H1 (cell line): ENCODE measurements at regions not wholly inside any gene's neighbourhood (a gene's known extent, or its start where the extent isn't known, plus 50 kb on each side); places are given as distances from the start of the nearest gene placed in this dataset.
A peak's percentile ranks its signal among the peaks of the same experiment; 100 is the strongest.

Source experiments
- CTCF ChIA-PET: fragments of 300-600 bp; sonication (Branson Sonifier 250); formaldehyde crosslinking; loops from one replicate; lab custom pipeline; 2021; ENCODE audit not compliant: partially characterized antibody; lab: Charles Lee
- POLR2A ChIA-PET: fragments of 300-600 bp; sonication (Branson Sonifier 250); formaldehyde crosslinking; loops from one replicate; lab custom pipeline; 2021; ENCODE audit warnings: inconsistent platforms; ENCODE audit not compliant: partially characterized antibody; lab: Charles Lee
- DNase-seq, 2 experiments: peaks; one replicate each; pipeline versions ENCODE4 v3.0.0 to v3.0.0-alpha.2; 2010 to 2022; ENCODE audit warnings: low spot score in 2 of 2, low read depth in 1 of 2, mixed read lengths in 1 of 2
- FAIRE-seq: peaks from 2 replicates; lab custom pipeline; 2011; peaks lifted over from hg19 to GRCh38; lab: Jason Lieb, UNC
- H2AFZ ChIP-seq: 2 replicates; pipeline ENCODE4 v1.8.1; 2012; ENCODE audit warnings: low read length, inconsistent platforms
- H2AK5ac ChIP-seq: 2 replicates; pipeline ENCODE4 v1.6.1; 2013; ENCODE audit warnings: low read depth, low read length
- H2BK120ac ChIP-seq: replicated peaks from 2 replicates; pipeline ENCODE3; 2013; ENCODE audit warnings: low read depth, low read length, inconsistent platforms
- H2BK12ac ChIP-seq: 2 replicates; pipeline ENCODE4 v1.6.1; 2013; ENCODE audit warnings: low read depth, low read length
- H2BK15ac ChIP-seq: 2 replicates; pipeline ENCODE4 v1.6.1; 2013; ENCODE audit warnings: low read length
- H2BK20ac ChIP-seq: 2 replicates; pipeline ENCODE4 v1.6.1; 2013; ENCODE audit warnings: low read length
- H2BK5ac ChIP-seq: 2 replicates; pipeline ENCODE4 v1.6.1; 2013; ENCODE audit warnings: low read depth, low read length
- H3K14ac ChIP-seq: 2 replicates; pipeline ENCODE4 v1.6.1; 2013; ENCODE audit warnings: inconsistent platforms; ENCODE audit not compliant: insufficient read length
- H3K18ac ChIP-seq: 2 replicates; pipeline ENCODE4 v1.6.1; 2013; ENCODE audit warnings: low read length; ENCODE audit errors: extremely low read depth
- H3K23ac ChIP-seq: 2 replicates; pipeline ENCODE4 v1.6.1; 2013; ENCODE audit warnings: inconsistent platforms; ENCODE audit not compliant: insufficient read length
- H3K23me2 ChIP-seq: 2 replicates; pipeline ENCODE4 v1.6.1; 2013; ENCODE audit warnings: low read depth, low read length
- H3K27ac ChIP-seq: 2 replicates; pipeline ENCODE4 v1.6.1; 2011; ENCODE audit warnings: low read depth, low read length, inconsistent platforms
- H3K27me3 ChIP-seq, 4 experiments: replicated peaks in 1 of 4; 1 replicate in 1 of 4; 2 replicates in 3 of 4; pipeline versions ENCODE4 v1.6.1 to v1.8.1; 2011 to 2013; ENCODE audit warnings: low read length in 3 of 4, mild to moderate bottlenecking in 3 of 4, inconsistent platforms in 2 of 4, mixed read lengths in 2 of 4, moderate library complexity in 1 of 4; ENCODE audit not compliant: control insufficient read depth in 3 of 4, insufficient read depth in 3 of 4; ENCODE audit errors: extremely low read depth in 1 of 4
- H3K36me3 ChIP-seq, 4 experiments: 2 replicates each; pipeline versions ENCODE4 v1.6.1 to v1.8.1; 2011 to 2013; ENCODE audit warnings: mild to moderate bottlenecking in 4 of 4, low read length in 3 of 4, moderate library complexity in 2 of 4, control low read depth in 1 of 4, inconsistent platforms in 1 of 4; ENCODE audit not compliant: insufficient read depth in 4 of 4, control insufficient read depth in 2 of 4
- H3K4ac ChIP-seq: replicated peaks from 2 replicates; pipeline ENCODE3; 2013; ENCODE audit warnings: low read length, low read depth, mixed read lengths, inconsistent platforms; ENCODE audit not compliant: insufficient read length
- H3K4me1 ChIP-seq, 4 experiments: replicated peaks in 1 of 4; 1 replicate in 1 of 4; 2 replicates in 3 of 4; pipeline versions ENCODE4 v1.6.1 to v1.8.1; 2011 to 2013; ENCODE audit warnings: low read length in 3 of 4, inconsistent platforms in 2 of 4, mixed read lengths in 1 of 4; ENCODE audit not compliant: insufficient read depth in 4 of 4, control insufficient read depth in 3 of 4
- H3K4me2 ChIP-seq, 2 experiments: 2 replicates each; pipeline versions ENCODE4 v1.6.1 to v1.8.1; 2011 to 2013; ENCODE audit warnings: low read depth in 2 of 2, low read length in 2 of 2, control low read depth in 1 of 2, inconsistent platforms in 1 of 2, mild to moderate bottlenecking in 1 of 2; ENCODE audit not compliant: insufficient read depth in 1 of 2
- H3K4me3 ChIP-seq, 4 experiments: fragments of 200-600, 300-600 bp in 1 of 4; sonication (generic), shearing (Covaris generic), sonication (Bioruptor Twin) in 1 of 4; 2 replicates each; pipeline versions ENCODE4 v1.5.1 to v1.8.1; 2011 to 2016; ENCODE audit warnings: low read length in 4 of 4, low read depth in 3 of 4, control low read depth in 2 of 4, inconsistent platforms in 2 of 4, mild to moderate bottlenecking in 2 of 4, mixed read lengths in 1 of 4, moderate library complexity in 1 of 4; ENCODE audit not compliant: insufficient read depth in 2 of 4; ENCODE audit errors: extremely low read depth in 1 of 4
- H3K56ac ChIP-seq: replicated peaks from 2 replicates; pipeline ENCODE3; 2013; ENCODE audit warnings: low read depth, mild to moderate bottlenecking, mixed read lengths, low read length, inconsistent platforms; ENCODE audit not compliant: insufficient read length
- H3K79me1 ChIP-seq: 2 replicates; pipeline ENCODE4 v1.6.1; 2013; ENCODE audit warnings: low read depth, low read length, control low read depth
- H3K79me2 ChIP-seq, 2 experiments: 2 replicates each; pipeline versions ENCODE4 v1.6.1 to v1.8.1; 2012 to 2013; ENCODE audit warnings: low read length in 2 of 2, mild to moderate bottlenecking in 2 of 2, inconsistent platforms in 1 of 2; ENCODE audit not compliant: insufficient read depth in 2 of 2, control insufficient read depth in 1 of 2
- H3K9ac ChIP-seq, 4 experiments: replicated peaks in 1 of 4; 1 replicate in 1 of 4; 2 replicates in 3 of 4; pipeline versions ENCODE4 v1.6.1 to v1.8.1; 2011 to 2013; ENCODE audit warnings: low read depth in 3 of 4, low read length in 3 of 4, control low read depth in 2 of 4, mild to moderate bottlenecking in 2 of 4, moderate library complexity in 2 of 4, inconsistent platforms in 1 of 4; ENCODE audit errors: extremely low read depth in 1 of 4
- H3K9me3 ChIP-seq, 2 experiments: 2 replicates each; pipeline versions ENCODE4 v1.6.1 to v1.8.1; 2012 to 2013; ENCODE audit warnings: mild to moderate bottlenecking in 2 of 2, moderate library complexity in 2 of 2, control low read depth in 1 of 2, inconsistent platforms in 1 of 2, low read depth in 1 of 2, low read length in 1 of 2, mixed read lengths in 1 of 2; ENCODE audit not compliant: insufficient read depth in 2 of 2
- H4K20me1 ChIP-seq, 2 experiments: replicated peaks in 1 of 2; 2 replicates each; pipeline versions ENCODE3 to v1.8.1; 2011 to 2013; ENCODE audit warnings: inconsistent platforms in 2 of 2, low read length in 2 of 2, mild to moderate bottlenecking in 1 of 2; ENCODE audit not compliant: insufficient read depth in 2 of 2, control insufficient read depth in 1 of 2
- H4K5ac ChIP-seq: 2 replicates; pipeline ENCODE4 v1.6.1; 2013; ENCODE audit warnings: low read length, low read depth, mixed read lengths, inconsistent platforms; ENCODE audit not compliant: insufficient read length
- H4K8ac ChIP-seq: 2 replicates; pipeline ENCODE4 v1.8.0; 2013; ENCODE audit warnings: mild to moderate bottlenecking, moderate library complexity, low read length, inconsistent platforms; ENCODE audit not compliant: insufficient read depth; ENCODE audit errors: extremely low read depth
- H4K91ac ChIP-seq: replicated peaks from 2 replicates; pipeline ENCODE3; 2013; ENCODE audit warnings: low read length, mixed read lengths, inconsistent platforms; ENCODE audit not compliant: insufficient read length
- ASH2L ChIP-seq: fragments of 200-600, 300-600 bp; sonication (generic); IDR thresholded peaks from one replicate; pipeline ENCODE4 v1.7.1; 2017; ENCODE audit warnings: low read length
- BRCA1 ChIP-seq: IDR thresholded peaks from 2 replicates; pipeline ENCODE4 v1.6.1; 2012; ENCODE audit warnings: low read depth, low read length, improper control_type of control experiment
- CBX8 ChIP-seq: fragments of 300-800, 300-1000 bp; sonication (generic); IDR thresholded peaks from 2 replicates; pipeline ENCODE4 v1.7.1; 2016; ENCODE audit warnings: low read depth, low read length, borderline replicate concordance
- CTCF ChIP-seq, 3 experiments: IDR thresholded peaks; 1 replicate in 2 of 3; 2 replicates in 1 of 3; pipeline versions ENCODE4 v1.5.1 to v1.6.1; 2011; ENCODE audit warnings: low read length in 3 of 3, mild to moderate bottlenecking in 3 of 3, inconsistent platforms in 2 of 3, low read depth in 1 of 3, moderate library complexity in 1 of 3; ENCODE audit not compliant: insufficient read depth in 1 of 3; ENCODE audit errors: control extremely low read depth in 1 of 3
- EZH2 ChIP-seq: fragments of 200-600 bp; sonication (generic); IDR thresholded peaks from 2 replicates; pipeline ENCODE4 v1.7.1; 2012; ENCODE audit warnings: low read depth, mild to moderate bottlenecking, moderate library complexity, low read length, inconsistent platforms; ENCODE audit not compliant: severe bottlenecking
- KDM1A ChIP-seq: fragments of 200-600, 300-600 bp; sonication (generic); IDR thresholded peaks from 2 replicates; pipeline ENCODE4 v1.7.1; 2016; ENCODE audit warnings: mild to moderate bottlenecking, low read length, borderline replicate concordance
- MAX ChIP-seq: IDR thresholded peaks from 2 replicates; pipeline ENCODE4 v1.6.1; 2012; ENCODE audit warnings: inconsistent platforms
- POU5F1 ChIP-seq: IDR thresholded peaks from 2 replicates; pipeline ENCODE4 v1.6.1; 2011; ENCODE audit warnings: low read depth, mild to moderate bottlenecking, low read length, moderate library complexity
- SUZ12 ChIP-seq: fragments of 200-600 bp; sonication (generic); IDR thresholded peaks from 2 replicates; pipeline ENCODE4 v1.6.1; 2012; ENCODE audit warnings: mild to moderate bottlenecking, inconsistent platforms, low read length, moderate library complexity, mixed read lengths
- whole genome bisulfite sequencing, 2 experiments: shearing (Covaris generic) in 1 of 2; methylation state at CpG; one replicate each; pipeline versions ENCODE4 v1.1.6 to v1.1.7; 2013 to 2015; ENCODE audit warnings: low lambda C conversion rate in 2 of 2, mixed read lengths in 2 of 2, inconsistent platforms in 1 of 2, low coverage in 1 of 2, missing lambda C conversion rate in 1 of 2; ENCODE audit not compliant: insufficient replicate concordance in 2 of 2, insufficient coverage in 1 of 2, insufficient read length in 1 of 2; ENCODE audit errors: extremely low coverage in 1 of 2, missing lambda C conversion rate in 1 of 2; 5-methylcytosine and 5-hydroxymethylcytosine counted together

GRCh38 chr1:30524840-30525617, 198.4 kb downstream of the MATN1 start:
- Histone ChIP-seq H3K14ac (no peak overlapping the region), H3K9me3 (no peaks in the 10 kb centered on the region), H2BK120ac (no peak overlapping the region), H3K9ac (no peak overlapping the region), H3K4ac (no peak overlapping the region), H3K56ac (no peak overlapping the region), H4K91ac (no peak overlapping the region)
- TF ChIP-seq BRCA1 (no peak), ASH2L (no peak), MAX (no peak), SUZ12 (no peak), KDM1A (no peak), EZH2 (no peak), POU5F1 (no peak), CTCF (IDR thresholded peaks at IDR 0.05; ENCODE audit: control extremely low read depth in 1 of 3, insufficient read depth in 1 of 3, low read depth in 1 of 3, low read length in 3 of 3) (no peak), CBX8 (no peak)
- TF ChIP-seq, all 59 proteins: peak for 0
- DNase-seq (peak in 1 of 2 experiments; percentile 34), FAIRE-seq (no peak)
- Histone ChIP-seq H3K79me2 (no peaks in the 10 kb centered on the region), H3K4me3 (no peak overlapping the region), H4K5ac (no peak overlapping the region), H4K8ac (no peak overlapping the region), H3K79me1 (no peaks in the 10 kb centered on the region), H3K4me2 (no peak overlapping the region), H3K27me3 (no peaks in the 10 kb centered on the region), H3K18ac (no peak overlapping the region), H2AK5ac (no peak overlapping the region), H2BK15ac (no peak overlapping the region), H2AFZ (no peak overlapping the region), H3K23ac (no peak overlapping the region), H2BK20ac (no peak overlapping the region), H3K36me3 (no peaks in the 10 kb centered on the region), H3K4me1 (peaks cover 0 to 8% (median 0%) of the 10 kb centered on the region in 4 experiments; a peak in 2 of 7 replicates), H3K27ac (no peak overlapping the region), H4K20me1 (no peaks in the 10 kb centered on the region), H3K23me2 (no peaks in the 10 kb centered on the region), H2BK12ac (no peak overlapping the region), H2BK5ac (no peak overlapping the region)
- ChIA-PET POLR2A (interaction anchor here (1.4 kb wide), 1 partner anchor 12 kb away, joined by 3 read pairs; no protein-coding TSS in a partner anchor), CTCF (interaction anchor here (0.9 to 1.4 kb wide), 2 partner anchors 10 to 11 kb away, joined by 3 read pairs; no protein-coding TSS in a partner anchor)
- 89% methylated on average over 11 of the region's 11 CpGs; no CpG with 5 or more reads in 1 of the 2 experiments for WGBS, 2 experiments
